Activated CD4-positive, alpha-beta memory T cell treated with anti-CD3 and anti-CD28 coated beads for 36 hours (primary cell): ENCODE measurements at regions not wholly inside any gene's neighbourhood (a gene's known extent, or its start where the extent isn't known, plus 50 kb on each side); places are given as distances from the start of the nearest gene placed in this dataset.

Experiments
- CTCF ChIA-PET: fragments of 350-600 bp; sonication (Branson Sonifier 250); formaldehyde crosslinking; loops from one replicate; lab custom pipeline; 2021; ENCODE audit warnings: antibody characterized with exemption, inconsistent platforms; lab: Charles Lee
- POLR2A ChIA-PET: fragments of 350-600 bp; sonication (Branson Sonifier 250); formaldehyde crosslinking; loops from one replicate; lab custom pipeline; 2021; ENCODE audit warnings: antibody characterized with exemption; lab: Charles Lee
- DNase-seq: peaks from one replicate; pipeline ENCODE4 v3.0.0-alpha.2; 2020
- H3K27ac Mint-ChIP-seq: one replicate; pipeline ENCODE4 v1.8.0; 2021; ENCODE audit warnings: mixed read lengths
- H3K27me3 Mint-ChIP-seq: one replicate; pipeline ENCODE4 v1.8.0; 2021; ENCODE audit warnings: mixed read lengths
- H3K36me3 Mint-ChIP-seq: one replicate; pipeline ENCODE4 v1.8.0; 2021; ENCODE audit warnings: mixed read lengths
- H3K4me1 Mint-ChIP-seq: one replicate; pipeline ENCODE4 v1.8.0; 2021; ENCODE audit warnings: low read depth, mixed read lengths
- H3K4me3 Mint-ChIP-seq: one replicate; pipeline ENCODE4 v1.8.0; 2021; ENCODE audit warnings: mild to moderate bottlenecking, mixed read lengths
- H3K9me3 Mint-ChIP-seq: one replicate; pipeline ENCODE4 v1.8.0; 2021; ENCODE audit warnings: mixed read lengths
- intact Hi-C: fragments of 100-400 bp; cut with micrococcal nuclease; formaldehyde crosslinking; loops from one replicate; pipeline ENCODE4 v1.15.1; 2023

DNA sequence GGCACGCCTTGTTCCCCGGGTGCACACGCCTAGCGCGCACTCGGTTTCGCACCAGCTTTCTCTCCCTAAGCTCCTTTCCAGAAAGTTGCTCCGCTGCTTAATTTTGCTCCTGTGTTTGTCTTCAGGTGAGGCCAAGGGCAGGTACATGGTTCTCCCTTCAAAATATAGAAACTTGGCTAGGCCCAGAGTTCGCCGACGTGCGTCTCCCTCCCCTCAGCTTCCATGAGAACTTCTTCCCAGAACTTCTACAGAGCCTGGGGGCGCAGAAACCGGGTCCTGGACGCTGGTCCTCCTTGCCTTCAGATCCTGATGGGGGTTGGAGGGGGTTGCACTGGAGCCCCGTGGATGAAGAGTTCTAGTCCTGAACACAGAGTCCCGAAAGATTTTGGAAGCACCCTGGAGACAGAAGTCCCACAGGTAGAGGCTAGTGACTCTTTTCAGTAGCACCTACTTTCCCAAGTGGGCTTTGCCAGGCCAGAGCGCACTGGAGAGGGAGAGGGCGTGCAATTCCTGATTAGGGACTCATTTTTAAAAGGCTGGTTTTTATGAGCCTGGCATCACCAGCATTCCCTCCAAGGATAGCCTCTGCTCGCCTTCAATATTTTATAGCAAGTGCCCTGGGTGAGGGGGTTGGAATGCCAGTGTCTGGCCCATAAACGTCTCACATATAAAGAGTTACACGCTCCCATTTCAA is 128.4 kb downstream of the TMEM174 start:
- ChIA-PET POLR2A (no interaction called here), CTCF (interaction anchor here (2.0 kb wide), 1 partner anchor 149 kb away, joined by 6 read pairs; no protein-coding TSS in a partner anchor)
- peaks cover 83% of the 10 kb centered on the region for H3K27me3 Mint-ChIP-seq
- no peaks in the 10 kb centered on the region for H3K9me3 Mint-ChIP-seq
- H3K4me1 Mint-ChIP-seq: peaks cover 18% of the 10 kb centered on the region
- DNase-seq: no peak
- no peak overlapping the region for H3K4me3 Mint-ChIP-seq
- H3K36me3 Mint-ChIP-seq: no peaks in the 10 kb centered on the region
- H3K27ac Mint-ChIP-seq: no peak overlapping the region
- intact Hi-C loops: loop anchor here (1.0 to 10.0 kb wide), 4 partner anchors 67 to 167 kb away; no protein-coding TSS in a partner anchor

DNA sequence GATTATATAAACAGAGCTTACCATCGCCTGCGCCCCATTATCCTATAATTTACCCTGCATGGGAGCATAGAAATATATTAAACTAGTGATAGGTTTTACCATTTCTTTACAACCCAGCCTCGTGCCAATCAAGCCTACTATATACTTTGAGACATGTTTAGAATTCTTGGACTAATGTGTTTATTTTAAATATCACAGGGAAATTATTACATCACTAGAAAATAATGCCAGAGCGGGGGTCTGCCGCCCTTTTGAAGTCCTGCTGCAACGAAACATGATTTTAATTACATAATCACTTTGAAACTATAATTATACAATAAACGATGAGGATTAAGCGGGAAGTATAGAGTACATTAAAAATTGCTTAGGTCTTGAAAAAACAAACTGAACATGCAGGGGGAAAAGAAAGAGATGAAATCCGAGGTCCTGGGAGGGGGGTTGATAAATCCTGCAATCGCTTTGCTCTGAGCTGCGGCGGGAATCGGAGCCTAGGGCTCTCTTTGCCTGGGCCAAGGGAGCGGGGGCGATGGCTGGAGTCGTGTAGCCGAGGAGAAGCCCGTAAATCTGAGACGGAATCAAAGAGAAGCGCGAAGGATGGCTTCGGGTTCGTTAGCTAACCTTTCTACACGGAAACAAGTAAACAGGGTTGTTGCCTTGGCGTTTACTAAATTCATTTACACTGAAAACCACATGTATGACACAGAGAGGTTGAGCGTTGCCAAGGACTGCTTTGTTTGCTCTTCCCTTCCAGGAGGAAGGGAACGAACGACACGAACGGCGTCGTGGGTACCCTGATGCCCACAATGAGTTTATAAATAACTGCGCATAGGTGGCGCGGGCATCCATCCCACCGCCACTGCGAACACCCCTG is 127.6 kb downstream of the TMEM174 start:
- intact Hi-C loops: loop anchor here (1.0 to 10.0 kb wide), 4 partner anchors 66 to 166 kb away; no protein-coding TSS in a partner anchor
- ChIA-PET CTCF (interaction anchor here (2.0 to 2.1 kb wide), 2 partner anchors 150 kb away, joined by 6 to 12 read pairs; no protein-coding TSS in a partner anchor), POLR2A (no interaction called here)
- Mint-ChIP-seq H3K4me3 (no peak overlapping the region), H3K36me3 (no peaks in the 10 kb centered on the region), H3K27me3 (peaks cover 82% of the 10 kb centered on the region), H3K27ac (peak overlapping the region; percentile 25), H3K4me1 (peaks cover 18% of the 10 kb centered on the region), H3K9me3 (no peaks in the 10 kb centered on the region)
- no peak for DNase-seq

- Mint-ChIP-seq H3K27ac (peak overlapping the region; percentile 25), H3K4me1 (peaks cover 18% of the 10 kb centered on the region), H3K4me3 (no peak overlapping the region), H3K36me3 (no peaks in the 10 kb centered on the region), H3K9me3 (no peaks in the 10 kb centered on the region), H3K27me3 (peaks cover 83% of the 10 kb centered on the region)
- DNase-seq: no peak
- intact Hi-C loops: loop anchor here (2.0 to 10.0 kb wide), 4 partner anchors 82 to 165 kb away; no protein-coding TSS in a partner anchor
- ChIA-PET CTCF (interaction anchor here (1.7 to 2.1 kb wide), 2 partner anchors 148 to 151 kb away, joined by 4 to 12 read pairs; partner anchors contain the start of gene FOXD1), POLR2A (no interaction called here)
Observed at GRCh38 chr5:73299665-73300336, 126.8 kb downstream of the TMEM174 start.

DNA sequence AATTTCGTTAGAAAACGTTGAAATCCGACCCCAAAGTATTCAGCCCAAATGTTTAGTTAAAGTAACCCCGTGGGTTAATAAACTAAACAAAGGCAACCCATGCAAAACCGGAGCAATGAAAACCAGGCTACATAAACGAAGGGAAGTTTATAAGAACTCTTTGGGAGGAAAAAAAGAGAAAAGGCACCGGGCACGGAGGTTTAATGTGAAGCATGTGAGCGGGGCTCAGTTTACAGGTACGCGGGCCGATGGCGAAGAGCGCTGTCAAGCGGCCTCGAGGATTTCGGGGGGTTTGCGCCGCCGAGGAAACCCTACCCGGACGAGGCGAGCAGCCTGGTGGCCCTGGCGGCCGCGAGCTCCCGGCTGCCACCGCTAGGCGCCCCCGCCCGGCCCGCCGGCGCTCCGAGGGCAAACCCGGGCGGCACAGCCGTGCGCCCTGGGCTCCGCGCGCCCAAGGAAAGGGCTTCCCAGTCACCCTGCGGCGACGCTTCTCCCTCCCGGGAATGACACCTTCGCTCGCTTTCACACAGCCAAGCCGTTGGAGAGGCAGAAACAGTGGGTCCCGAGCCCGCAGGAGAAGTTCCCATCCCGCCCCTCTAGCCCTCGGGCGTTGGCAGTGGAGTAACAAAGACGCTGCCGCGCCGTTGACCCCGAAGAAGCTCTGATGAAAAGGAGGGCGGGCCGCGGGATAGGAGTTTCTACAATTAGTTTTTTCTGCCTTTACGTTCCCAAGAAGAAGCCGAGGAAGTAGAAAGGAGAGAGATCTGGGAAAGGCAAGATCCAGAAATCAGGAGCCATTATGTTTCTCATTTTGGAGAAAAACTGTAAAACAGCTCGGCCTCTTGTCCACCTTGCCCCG is 126.0 kb downstream of the TMEM174 start:
- no peak overlapping the region for H3K27ac Mint-ChIP-seq
- H3K27me3 Mint-ChIP-seq: peaks cover 82% of the 10 kb centered on the region
- peak; percentile 13 for DNase-seq
- intact Hi-C loops: loop anchor here (5.0 kb wide), 1 partner anchor 82 kb away; no protein-coding TSS in a partner anchor
- H3K4me3 Mint-ChIP-seq: no peak overlapping the region
- ChIA-PET CTCF (interaction anchor here (1.7 to 2.7 kb wide), 3 partner anchors 149 to 155 kb away, joined by 4 to 12 read pairs (median 8); partner anchors contain the start of gene FOXD1), POLR2A (interaction anchor here (0.9 kb wide), 1 partner anchor 12 kb away, joined by 3 read pairs; no protein-coding TSS in a partner anchor)
- no peaks in the 10 kb centered on the region for H3K36me3 Mint-ChIP-seq
- peaks cover 18% of the 10 kb centered on the region for H3K4me1 Mint-ChIP-seq
- no peaks in the 10 kb centered on the region for H3K9me3 Mint-ChIP-seq

- CTCF ChIA-PET: interaction anchor here (1.7 to 2.7 kb wide), 3 partner anchors 150 to 156 kb away, joined by 4 to 12 read pairs (median 8); partner anchors contain the start of gene FOXD1
- no peak overlapping the region for H3K4me3 Mint-ChIP-seq
Observed at GRCh38 chr5:73298251-73298771, 125.3 kb downstream of the TMEM174 start.

DNA sequence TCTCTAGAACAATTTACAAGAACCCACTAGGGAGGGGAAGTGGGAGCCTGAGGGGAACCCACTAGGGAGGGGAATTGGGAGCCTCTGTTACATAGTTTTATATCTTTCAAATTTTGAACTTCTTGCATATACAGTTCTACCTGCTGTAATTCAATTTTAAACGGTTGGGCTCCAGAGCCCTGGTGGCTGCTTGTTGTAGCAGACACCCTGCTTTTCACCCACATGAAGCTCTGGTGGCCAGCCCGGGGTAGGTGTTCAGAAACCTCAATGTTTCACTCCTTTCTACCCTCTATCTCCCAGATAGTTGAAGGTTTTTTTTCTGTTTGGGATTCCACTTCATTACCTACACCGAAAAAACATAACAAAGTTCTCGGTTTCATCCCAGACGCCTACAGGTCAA is 124.4 kb downstream of the TMEM174 start:
- no peak overlapping the region for H3K27ac Mint-ChIP-seq
- CTCF ChIA-PET: interaction anchor here (1.0 to 2.7 kb wide), 2 partner anchors 154 to 157 kb away, joined by 5 to 8 read pairs; no protein-coding TSS in a partner anchor
- peaks cover 75% of the 10 kb centered on the region for H3K27me3 Mint-ChIP-seq
- POLR2A ChIA-PET: no interaction called here
- H3K4me3 Mint-ChIP-seq: no peak overlapping the region
- H3K4me1 Mint-ChIP-seq: peaks cover 16% of the 10 kb centered on the region
- no peak for DNase-seq
- intact Hi-C loops: loop anchor here (5.0 kb wide), 1 partner anchor 80 kb away; no protein-coding TSS in a partner anchor
- no peaks in the 10 kb centered on the region for H3K36me3 Mint-ChIP-seq
- no peaks in the 10 kb centered on the region for H3K9me3 Mint-ChIP-seq

More at GRCh38 chr5:73298251-73298771, 125.3 kb downstream of the TMEM174 start:
- H3K36me3 Mint-ChIP-seq: no peaks in the 10 kb centered on the region
- no peak for DNase-seq
- peaks cover 18% of the 10 kb centered on the region for H3K4me1 Mint-ChIP-seq
- POLR2A ChIA-PET: interaction anchor here (0.9 kb wide), 1 partner anchor 13 kb away, joined by 3 read pairs; no protein-coding TSS in a partner anchor
- no peaks in the 10 kb centered on the region for H3K9me3 Mint-ChIP-seq
- intact Hi-C loops: loop anchor here (5.0 kb wide), 1 partner anchor 81 kb away; no protein-coding TSS in a partner anchor
- H3K27ac Mint-ChIP-seq: no peak overlapping the region
- peaks cover 76% of the 10 kb centered on the region for H3K27me3 Mint-ChIP-seq

DNA sequence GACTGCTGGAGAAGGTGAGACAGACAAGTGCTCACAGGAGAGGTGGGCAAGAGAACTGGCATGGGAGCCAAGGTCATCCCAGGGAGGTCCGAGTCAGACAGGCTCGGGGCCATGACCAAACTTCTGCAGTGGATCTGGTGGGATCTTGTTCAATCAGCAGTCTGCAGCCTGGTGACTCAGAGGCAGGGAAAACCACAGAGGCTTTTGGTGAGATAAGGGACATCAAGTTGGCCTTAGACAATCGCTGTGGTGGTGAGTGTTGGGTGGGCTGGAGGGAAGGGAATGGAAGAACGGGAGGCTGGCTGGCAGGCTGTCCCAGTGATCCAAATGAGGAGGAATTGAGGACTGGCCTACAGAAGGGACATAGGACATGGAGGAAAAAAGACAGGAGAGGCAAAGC is 123.8 kb downstream of the TMEM174 start:
- intact Hi-C loops: loop anchor here (5.0 kb wide), 1 partner anchor 79 kb away; no protein-coding TSS in a partner anchor
- Mint-ChIP-seq H3K9me3 (no peaks in the 10 kb centered on the region), H3K4me3 (no peak overlapping the region), H3K27ac (no peak overlapping the region), H3K27me3 (peaks cover 74% of the 10 kb centered on the region), H3K36me3 (no peaks in the 10 kb centered on the region), H3K4me1 (peaks cover 16% of the 10 kb centered on the region)
- no peak for DNase-seq
- CTCF ChIA-PET: interaction anchor here (1.0 to 2.7 kb wide), 2 partner anchors 155 to 157 kb away, joined by 5 to 8 read pairs; no protein-coding TSS in a partner anchor
- POLR2A ChIA-PET: no interaction called here

DNA sequence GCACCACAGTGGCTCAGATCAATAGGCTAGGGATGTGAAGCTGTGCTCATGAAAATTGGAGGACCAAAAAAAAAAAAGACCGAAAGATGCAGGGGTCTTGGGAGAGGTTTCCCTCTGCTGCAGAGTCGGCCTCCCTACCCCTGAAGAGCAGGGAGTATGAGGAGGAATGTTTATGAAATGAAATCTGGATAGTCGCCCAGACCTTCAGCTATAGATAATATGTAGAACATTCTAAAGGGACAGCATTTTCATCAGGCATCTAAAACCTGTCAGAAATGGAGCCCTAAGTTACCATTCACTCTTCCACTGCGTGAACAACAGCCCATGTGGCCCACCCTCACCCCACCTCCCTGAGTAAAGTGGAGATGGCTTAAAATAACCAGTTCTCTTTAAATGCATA is 122.9 kb downstream of the TMEM174 start:
- no peaks in the 10 kb centered on the region for H3K9me3 Mint-ChIP-seq
- H3K27me3 Mint-ChIP-seq: peaks cover 76% of the 10 kb centered on the region
- DNase-seq: no peak
- no peak overlapping the region for H3K4me3 Mint-ChIP-seq
- no peak overlapping the region for H3K27ac Mint-ChIP-seq
- H3K36me3 Mint-ChIP-seq: no peaks in the 10 kb centered on the region
- intact Hi-C loops: loop anchor here (5.0 kb wide), 1 partner anchor 79 kb away; no protein-coding TSS in a partner anchor
- peaks cover 16% of the 10 kb centered on the region for H3K4me1 Mint-ChIP-seq
- POLR2A ChIA-PET: no interaction called here
- CTCF ChIA-PET: interaction anchor here (2.4 kb wide), 1 partner anchor 155 kb away, joined by 7 read pairs; no protein-coding TSS in a partner anchor

DNA sequence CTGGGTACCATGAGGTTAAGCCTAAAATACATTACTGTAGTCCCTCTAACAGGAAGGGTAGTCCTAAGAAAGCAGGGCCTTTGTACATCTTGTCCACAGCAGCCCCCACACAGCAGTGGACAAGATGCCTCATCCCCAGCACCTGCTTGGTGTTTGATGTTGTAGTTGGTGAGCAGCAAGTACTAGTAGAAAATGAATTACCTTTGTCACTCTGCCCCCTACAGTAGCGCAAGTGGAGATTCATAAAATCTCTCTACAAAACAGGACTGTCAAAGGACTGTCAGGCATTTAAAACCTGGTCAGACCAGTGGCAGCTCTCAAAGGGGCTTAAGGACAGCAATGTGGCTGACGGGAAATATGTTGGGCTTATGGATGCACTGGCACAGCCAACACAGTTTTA is 122.5 kb downstream of the TMEM174 start:
- DNase-seq: no peak
- CTCF ChIA-PET: interaction anchor here (2.0 to 2.4 kb wide), 2 partner anchors 79 to 156 kb away, joined by 7 to 10 read pairs; no protein-coding TSS in a partner anchor
- peaks cover 16% of the 10 kb centered on the region for H3K4me1 Mint-ChIP-seq
- POLR2A ChIA-PET: no interaction called here
- peaks cover 75% of the 10 kb centered on the region for H3K27me3 Mint-ChIP-seq
- no peaks in the 10 kb centered on the region for H3K36me3 Mint-ChIP-seq
- H3K27ac Mint-ChIP-seq: no peak overlapping the region
- no peaks in the 10 kb centered on the region for H3K9me3 Mint-ChIP-seq
- no peak overlapping the region for H3K4me3 Mint-ChIP-seq
- intact Hi-C loops: loop anchor here (5.0 kb wide), 1 partner anchor 78 kb away; no protein-coding TSS in a partner anchor

- CTCF ChIA-PET: no interaction called here
- Mint-ChIP-seq H3K9me3 (no peaks in the 10 kb centered on the region), H3K36me3 (no peaks in the 10 kb centered on the region)
Observed at GRCh38 chr5:73292816-73293459, 119.9 kb downstream of the TMEM174 start.

More at GRCh38 chr5:73292816-73293459, 119.9 kb downstream of the TMEM174 start:
- POLR2A ChIA-PET: no interaction called here
- H3K27me3 Mint-ChIP-seq: peaks cover 69% of the 10 kb centered on the region
- H3K4me3 Mint-ChIP-seq: no peak overlapping the region
- no peak for DNase-seq
- H3K27ac Mint-ChIP-seq: no peak overlapping the region
- intact Hi-C loops: no loop called here
- H3K4me1 Mint-ChIP-seq: peaks cover 3% of the 10 kb centered on the region
